ENCODE measurements at regions not wholly inside any gene's neighbourhood (a gene's known extent, or its start where the extent isn't known, plus 50 kb on each side); places are given as distances from the start of the nearest gene placed in this dataset.

GRCh38 chr3:135473449-135473848 is 492.1 kb upstream of the PPP2R3A start:
- no peak for DNase-seq (ENCODE audit: low read depth, low spot score)

GRCh38 chr3:135487261-135487660 is 478.3 kb upstream of the PPP2R3A start:
- no peak for DNase-seq (ENCODE audit: low read depth, low spot score)

- DNase-seq (ENCODE audit: low read depth, low spot score), result no peak
Measured at GRCh38 chr3:135490219-135490915, 475.2 kb upstream of the PPP2R3A start.

- peak; percentile 4 for DNase-seq (ENCODE audit: low read depth, low spot score)
Measured at GRCh38 chr3:135491491-135492205, 473.9 kb upstream of the PPP2R3A start.

- DNase-seq (ENCODE audit: low read depth, low spot score), result no peak
Measured at GRCh38 chr3:135495891-135496290, 469.6 kb upstream of the PPP2R3A start.

GRCh38 chr3:135497979-135498378 is 467.5 kb upstream of the PPP2R3A start:
- DNase-seq (ENCODE audit: low read depth, low spot score), result no peak

GRCh38 chr3:135499426-135499825 is 466.1 kb upstream of the PPP2R3A start:
- no peak for DNase-seq (ENCODE audit: low read depth, low spot score)

- no peak for DNase-seq (ENCODE audit: low read depth, low spot score)
Measured at GRCh38 chr3:135500034-135500433, 465.5 kb upstream of the PPP2R3A start.

GRCh38 chr3:135503065-135503759 is 462.3 kb upstream of the PPP2R3A start:
- no peak for DNase-seq (ENCODE audit: low read depth, low spot score)

GRCh38 chr3:135503760-135504686 is 461.5 kb upstream of the PPP2R3A start:
- peak; percentile 82 for DNase-seq (ENCODE audit: low read depth, low spot score)

- peak; percentile 20 for DNase-seq (ENCODE audit: low read depth, low spot score)
Measured at GRCh38 chr3:135513106-135514059, 452.1 kb upstream of the PPP2R3A start.

- DNase-seq (ENCODE audit: low read depth, low spot score), result no peak
Measured at GRCh38 chr3:135514060-135514448, 451.5 kb upstream of the PPP2R3A start.

GRCh38 chr3:135516143-135516542 is 449.4 kb upstream of the PPP2R3A start:
- DNase-seq (ENCODE audit: low read depth, low spot score), result peak; percentile 12

GRCh38 chr3:135528413-135529015 is 437.0 kb upstream of the PPP2R3A start:
- DNase-seq (ENCODE audit: low read depth, low spot score), result no peak

GRCh38 chr3:135532021-135532420 is 433.5 kb upstream of the PPP2R3A start:
- DNase-seq (ENCODE audit: low read depth, low spot score), result no peak

GRCh38 chr3:135538123-135538522 is 427.4 kb upstream of the PPP2R3A start:
- no peak for DNase-seq (ENCODE audit: low read depth, low spot score)

- DNase-seq (ENCODE audit: low read depth, low spot score), result no peak
Measured at GRCh38 chr3:135539351-135539750, 426.2 kb upstream of the PPP2R3A start.

GRCh38 chr3:135539854-135540253 is 425.7 kb upstream of the PPP2R3A start:
- no peak for DNase-seq (ENCODE audit: low read depth, low spot score)

- DNase-seq (ENCODE audit: low read depth, low spot score), result no peak
Measured at GRCh38 chr3:135549928-135550494, 415.5 kb upstream of the PPP2R3A start.

GRCh38 chr3:135556174-135556573 is 409.4 kb upstream of the PPP2R3A start:
- DNase-seq (ENCODE audit: low read depth, low spot score), result peak; percentile 4

Data from astrocyte of the hippocampus (primary cell).